NT2/D1 (cell line): ENCODE measurements at regions not wholly inside any gene's neighbourhood (a gene's known extent, or its start where the extent isn't known, plus 50 kb on each side); places are given as distances from the start of the nearest gene placed in this dataset.

ENCODE experiments used
- SUZ12 ChIP-seq: IDR thresholded peaks from 2 replicates; pipeline ENCODE4 v1.6.1; 2011; ENCODE audit not compliant: insufficient read length, insufficient read depth; ENCODE audit errors: extremely low read depth
- ZNF274 ChIP-seq: IDR thresholded peaks from 2 replicates; pipeline ENCODE4 v1.6.1; 2011; ENCODE audit warnings: mild to moderate bottlenecking, low read depth, low read length

DNA sequence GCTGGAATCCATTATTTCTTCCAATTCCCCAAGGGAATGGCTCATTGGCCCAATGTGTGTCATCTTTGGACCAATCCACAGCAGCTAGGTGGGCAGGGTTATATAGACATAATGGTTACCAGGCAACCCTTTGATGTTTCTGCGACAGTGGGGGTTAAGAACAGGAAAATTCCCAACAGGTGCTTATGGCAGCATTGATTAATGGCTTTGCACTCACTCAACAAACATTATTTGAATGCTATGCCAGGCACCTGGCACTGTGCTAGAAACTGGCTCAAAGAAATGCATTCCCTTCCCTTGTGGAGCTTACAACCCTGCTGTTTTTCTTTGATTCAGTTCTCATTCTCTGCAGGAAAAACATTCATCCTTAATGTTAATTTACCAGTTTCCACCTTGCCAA is 1221.0 kb downstream of the AACS start:
- TF ChIP-seq ZNF274, result no peak
- no peak for TF ChIP-seq SUZ12
